Mesothelial cell of epicardium (in vitro differentiated cells): ENCODE measurements at regions not wholly inside any gene's neighbourhood (a gene's known extent, or its start where the extent isn't known, plus 50 kb on each side); places are given as distances from the start of the nearest gene placed in this dataset.

Source experiments
- DNase-seq, 2 experiments: peaks; one replicate each; pipeline ENCODE4 v3.0.0; 2021; ENCODE audit warnings: low spot score in 2 of 2; ENCODE audit not compliant: unreplicated experiment in 2 of 2
- H3K27ac Mint-ChIP-seq: 2 replicates; pipeline ENCODE4 v1.8.0; 2021; ENCODE audit warnings: mixed read lengths
- H3K27me3 Mint-ChIP-seq: 2 replicates; pipeline ENCODE4 v1.8.0; 2021; ENCODE audit warnings: low read depth, mixed read lengths
- H3K36me3 Mint-ChIP-seq: 2 replicates; pipeline ENCODE4 v1.8.0; 2021; ENCODE audit warnings: mixed read lengths
- H3K4me1 Mint-ChIP-seq: 2 replicates; pipeline ENCODE4 v1.8.0; 2021; ENCODE audit warnings: mixed read lengths
- H3K4me3 Mint-ChIP-seq: 2 replicates; pipeline ENCODE4 v1.8.0; 2021; ENCODE audit warnings: mild to moderate bottlenecking, moderate library complexity, mixed read lengths
- H3K9me3 Mint-ChIP-seq: 2 replicates; pipeline ENCODE4 v1.8.0; 2021; ENCODE audit warnings: mixed read lengths
- TF ChIP-seq, protein P1 (sequence below): fragments of 200-600 bp; sonication (generic); IDR thresholded peaks from one replicate; pipeline ENCODE4 v1.5.0; 2021; ENCODE audit warnings: antibody characterized with exemption; ENCODE audit not compliant: unreplicated experiment

DNA sequence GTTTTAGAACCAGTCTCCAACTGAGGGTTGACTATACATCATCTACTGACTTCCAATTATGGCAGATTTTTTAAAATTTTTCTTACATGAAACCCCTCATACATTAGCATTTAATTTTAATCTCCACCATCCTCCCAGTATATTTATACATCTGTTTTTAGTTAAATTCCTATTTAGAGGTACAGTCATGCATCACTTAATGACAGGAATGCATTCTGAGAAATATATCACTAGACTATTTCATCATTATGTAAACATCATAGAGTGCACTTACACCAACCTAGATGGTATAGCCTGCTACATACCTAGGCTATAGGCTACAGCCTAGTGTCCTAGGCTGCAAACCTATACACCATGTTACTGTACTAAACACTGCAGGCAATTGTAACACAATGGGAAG, 316.7 kb upstream of the MARCKS start:
- TF ChIP-seq, protein P1, sequence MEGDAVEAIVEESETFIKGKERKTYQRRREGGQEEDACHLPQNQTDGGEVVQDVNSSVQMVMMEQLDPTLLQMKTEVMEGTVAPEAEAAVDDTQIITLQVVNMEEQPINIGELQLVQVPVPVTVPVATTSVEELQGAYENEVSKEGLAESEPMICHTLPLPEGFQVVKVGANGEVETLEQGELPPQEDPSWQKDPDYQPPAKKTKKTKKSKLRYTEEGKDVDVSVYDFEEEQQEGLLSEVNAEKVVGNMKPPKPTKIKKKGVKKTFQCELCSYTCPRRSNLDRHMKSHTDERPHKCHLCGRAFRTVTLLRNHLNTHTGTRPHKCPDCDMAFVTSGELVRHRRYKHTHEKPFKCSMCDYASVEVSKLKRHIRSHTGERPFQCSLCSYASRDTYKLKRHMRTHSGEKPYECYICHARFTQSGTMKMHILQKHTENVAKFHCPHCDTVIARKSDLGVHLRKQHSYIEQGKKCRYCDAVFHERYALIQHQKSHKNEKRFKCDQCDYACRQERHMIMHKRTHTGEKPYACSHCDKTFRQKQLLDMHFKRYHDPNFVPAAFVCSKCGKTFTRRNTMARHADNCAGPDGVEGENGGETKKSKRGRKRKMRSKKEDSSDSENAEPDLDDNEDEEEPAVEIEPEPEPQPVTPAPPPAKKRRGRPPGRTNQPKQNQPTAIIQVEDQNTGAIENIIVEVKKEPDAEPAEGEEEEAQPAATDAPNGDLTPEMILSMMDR: no peak
- DNase-seq: no peak
- no peaks in the 10 kb centered on the region for H3K27me3 Mint-ChIP-seq
- peaks cover 31% of the 10 kb centered on the region for H3K4me1 Mint-ChIP-seq
- no peak overlapping the region for H3K4me3 Mint-ChIP-seq
- H3K9me3 Mint-ChIP-seq: peaks cover 7% of the 10 kb centered on the region
- no peaks in the 10 kb centered on the region for H3K36me3 Mint-ChIP-seq
- no peak overlapping the region for H3K27ac Mint-ChIP-seq

- H3K36me3 Mint-ChIP-seq: peaks cover 2% of the 10 kb centered on the region
- no peaks in the 10 kb centered on the region for H3K4me1 Mint-ChIP-seq
- H3K27me3 Mint-ChIP-seq: no peaks in the 10 kb centered on the region
- no peak for DNase-seq
- H3K27ac Mint-ChIP-seq: no peak overlapping the region
- TF ChIP-seq, protein P1: no peak
- H3K9me3 Mint-ChIP-seq: peaks cover 34% of the 10 kb centered on the region
- H3K4me3 Mint-ChIP-seq: no peak overlapping the region
Measured at GRCh38 chr6:113551168-113551567, 306.0 kb upstream of the MARCKS start.

DNA sequence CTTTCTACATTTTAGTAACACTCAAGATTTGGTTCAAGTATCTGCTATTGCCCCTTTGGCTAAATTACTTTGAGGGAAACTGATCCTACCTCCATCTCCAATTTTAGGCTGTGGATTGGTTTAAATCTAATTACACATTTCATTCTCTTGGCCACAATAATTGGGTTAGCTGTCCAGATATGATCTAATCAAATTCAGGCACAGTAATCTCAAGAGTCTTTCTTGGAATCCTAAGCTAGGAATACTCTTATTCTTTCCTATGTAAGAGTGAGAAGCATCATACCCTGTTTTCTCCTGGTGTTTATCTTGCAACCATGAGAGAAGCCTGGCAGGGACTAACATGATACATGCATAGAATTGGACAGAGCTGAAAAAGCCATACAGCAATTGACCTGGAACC, 300.4 kb upstream of the MARCKS start:
- Mint-ChIP-seq H3K4me1 (peaks cover 13% of the 10 kb centered on the region), H3K36me3 (no peaks in the 10 kb centered on the region), H3K27ac (no peak overlapping the region), H3K27me3 (no peaks in the 10 kb centered on the region), H3K4me3 (no peak overlapping the region), H3K9me3 (no peaks in the 10 kb centered on the region)
- no peak for DNase-seq
- TF ChIP-seq, protein P1: no peak

GRCh38 chr6:113558431-113558830, 298.7 kb upstream of the MARCKS start:
- H3K27me3 Mint-ChIP-seq: no peaks in the 10 kb centered on the region
- H3K4me3 Mint-ChIP-seq: no peak overlapping the region
- H3K9me3 Mint-ChIP-seq: no peaks in the 10 kb centered on the region
- no peak for DNase-seq
- peaks cover 20% of the 10 kb centered on the region for H3K4me1 Mint-ChIP-seq
- TF ChIP-seq, protein P1: no peak
- no peaks in the 10 kb centered on the region for H3K36me3 Mint-ChIP-seq
- H3K27ac Mint-ChIP-seq: no peak overlapping the region

DNA sequence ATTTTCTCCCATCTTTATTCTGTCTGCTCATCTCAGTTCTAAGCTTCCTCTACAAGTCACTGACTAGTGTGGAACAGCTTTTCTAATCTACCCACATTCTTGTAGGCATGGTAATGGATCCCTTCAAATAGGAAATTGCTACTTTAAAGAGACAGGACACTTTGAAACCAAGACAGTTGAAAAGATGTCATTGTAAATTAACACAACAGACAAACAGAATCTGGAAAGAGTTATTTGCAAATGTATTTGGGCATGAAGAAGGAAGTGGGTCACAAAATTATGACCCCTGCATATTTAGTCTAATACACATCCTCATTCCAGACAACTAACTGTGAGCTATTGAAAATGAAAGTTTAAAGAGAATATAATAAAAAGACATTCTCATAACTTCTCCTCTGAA, 298.2 kb upstream of the MARCKS start:
- H3K9me3 Mint-ChIP-seq: no peaks in the 10 kb centered on the region
- no peaks in the 10 kb centered on the region for H3K27me3 Mint-ChIP-seq
- H3K4me3 Mint-ChIP-seq: no peak overlapping the region
- no peaks in the 10 kb centered on the region for H3K36me3 Mint-ChIP-seq
- peaks cover 20% of the 10 kb centered on the region for H3K4me1 Mint-ChIP-seq
- no peak for DNase-seq
- TF ChIP-seq, protein P1: no peak
- H3K27ac Mint-ChIP-seq: peak overlapping the region; percentile 33

DNA sequence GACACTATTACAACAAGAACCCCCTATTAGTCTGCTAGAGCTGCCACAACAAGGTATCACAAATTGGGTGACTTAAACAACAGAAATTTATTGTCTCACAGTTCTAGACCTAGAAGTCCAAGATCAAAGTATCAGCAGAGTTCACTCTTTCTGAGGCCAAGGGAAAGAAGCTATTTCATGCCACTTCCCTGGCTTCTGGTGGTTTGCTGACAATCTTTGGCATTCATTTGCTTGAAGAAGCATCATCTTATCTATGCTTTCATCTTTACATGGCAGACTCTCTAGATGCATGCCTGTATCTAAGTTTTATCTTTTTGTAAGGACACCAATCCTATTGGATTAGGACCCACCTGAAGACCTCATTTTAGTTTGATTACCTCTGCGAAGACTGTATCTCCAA, 296.8 kb upstream of the MARCKS start:
- no peaks in the 10 kb centered on the region for H3K27me3 Mint-ChIP-seq
- H3K27ac Mint-ChIP-seq: no peak overlapping the region
- DNase-seq: no peak
- H3K36me3 Mint-ChIP-seq: no peaks in the 10 kb centered on the region
- TF ChIP-seq, protein P1: no peak
- peaks cover 32% of the 10 kb centered on the region for H3K4me1 Mint-ChIP-seq
- no peak overlapping the region for H3K4me3 Mint-ChIP-seq
- no peaks in the 10 kb centered on the region for H3K9me3 Mint-ChIP-seq
